ENCODE measurements at regions not wholly inside any gene's neighbourhood (a gene's known extent, or its start where the extent isn't known, plus 50 kb on each side); places are given as distances from the start of the nearest gene placed in this dataset.

- DNase-seq: no peak
- H3K4me3 Mint-ChIP-seq: no peak overlapping the region
- H3K9me3 Mint-ChIP-seq: peaks cover 0 to 3% (median 0%) of the 10 kb centered on the region in 6 donors
- H3K27ac Mint-ChIP-seq: no peak overlapping the region
- peaks cover 0 to 2% (median 0%) of the 10 kb centered on the region in 3 donors for H3K27me3 Mint-ChIP-seq (ENCODE audit: low read depth in 3 of 3)
- no peaks in the 10 kb centered on the region for H3K4me1 Mint-ChIP-seq
- no peaks in the 10 kb centered on the region for H3K36me3 Mint-ChIP-seq
Measured at GRCh38 chr17:72368191-72368590, 247.4 kb downstream of the SOX9 start.

GRCh38 chr17:72369366-72369765, 248.5 kb downstream of the SOX9 start:
- H3K4me3 Mint-ChIP-seq: no peak overlapping the region
- DNase-seq: no peak
- peaks cover 0 to 3% (median 0%) of the 10 kb centered on the region in 6 donors for H3K9me3 Mint-ChIP-seq
- H3K27ac Mint-ChIP-seq: no peak overlapping the region
- no peaks in the 10 kb centered on the region for H3K36me3 Mint-ChIP-seq
- no peaks in the 10 kb centered on the region for H3K4me1 Mint-ChIP-seq
- H3K27me3 Mint-ChIP-seq (ENCODE audit: low read depth in 3 of 3): peaks cover 0 to 2% (median 0%) of the 10 kb centered on the region in 3 donors

DNA sequence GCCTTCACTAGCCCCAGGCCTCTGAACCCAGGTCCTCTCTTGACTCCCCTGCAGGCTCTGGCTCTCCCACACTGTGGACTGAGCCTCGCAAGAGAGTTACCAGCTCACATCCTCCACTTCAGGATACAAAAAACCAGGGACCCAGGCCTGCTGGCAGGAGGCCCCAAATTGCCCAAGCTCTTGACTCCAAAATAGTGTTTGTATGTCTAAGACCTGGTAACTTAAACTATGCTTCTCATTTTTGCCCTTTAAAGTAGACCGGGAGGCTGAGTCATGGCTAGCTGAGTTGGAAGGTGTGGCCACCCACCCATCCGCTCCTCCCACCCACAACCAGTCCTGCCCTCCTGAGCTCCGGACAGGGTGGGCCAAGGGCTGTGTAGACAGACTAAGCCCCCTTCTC, 250.0 kb downstream of the SOX9 start:
- Mint-ChIP-seq H3K9me3 (peaks cover 0 to 2% (median 0%) of the 10 kb centered on the region in 6 donors), H3K4me3 (no peak overlapping the region), H3K36me3 (no peaks in the 10 kb centered on the region), H3K27me3 (ENCODE audit: low read depth in 3 of 3) (peaks cover 0 to 2% (median 0%) of the 10 kb centered on the region in 3 donors), H3K4me1 (no peaks in the 10 kb centered on the region), H3K27ac (no peak overlapping the region)
- DNase-seq: no peak

- Mint-ChIP-seq H3K4me3 (no peak overlapping the region), H3K27me3 (ENCODE audit: low read depth in 3 of 3) (peaks cover 0 to 2% (median 2%) of the 10 kb centered on the region in 3 donors), H3K27ac (no peak overlapping the region), H3K36me3 (no peaks in the 10 kb centered on the region), H3K4me1 (no peaks in the 10 kb centered on the region), H3K9me3 (peaks cover 0 to 5% (median 0%) of the 10 kb centered on the region in 6 donors)
- no peak for DNase-seq
Measured at GRCh38 chr17:72372185-72372584, 251.4 kb downstream of the SOX9 start.

- Mint-ChIP-seq H3K27me3 (ENCODE audit: low read depth in 3 of 3) (peaks cover 2 to 4% (median 3%) of the 10 kb centered on the region in 3 donors), H3K4me3 (no peak overlapping the region), H3K27ac (no peak overlapping the region), H3K9me3 (peaks cover 0 to 3% (median 0%) of the 10 kb centered on the region in 6 donors), H3K4me1 (no peaks in the 10 kb centered on the region), H3K36me3 (no peaks in the 10 kb centered on the region)
- DNase-seq: no peak
Measured at GRCh38 chr17:72373910-72374741, 253.3 kb downstream of the SOX9 start.

- Mint-ChIP-seq H3K4me1 (no peaks in the 10 kb centered on the region), H3K27me3 (ENCODE audit: low read depth in 3 of 3) (peaks cover 2 to 4% (median 3%) of the 10 kb centered on the region in 3 donors), H3K36me3 (no peaks in the 10 kb centered on the region), H3K4me3 (no peak overlapping the region), H3K9me3 (peaks cover 0 to 3% (median 0%) of the 10 kb centered on the region in 6 donors), H3K27ac (no peak overlapping the region)
- DNase-seq: no peak
Measured at GRCh38 chr17:72376526-72377345, 255.9 kb downstream of the SOX9 start.

DNA sequence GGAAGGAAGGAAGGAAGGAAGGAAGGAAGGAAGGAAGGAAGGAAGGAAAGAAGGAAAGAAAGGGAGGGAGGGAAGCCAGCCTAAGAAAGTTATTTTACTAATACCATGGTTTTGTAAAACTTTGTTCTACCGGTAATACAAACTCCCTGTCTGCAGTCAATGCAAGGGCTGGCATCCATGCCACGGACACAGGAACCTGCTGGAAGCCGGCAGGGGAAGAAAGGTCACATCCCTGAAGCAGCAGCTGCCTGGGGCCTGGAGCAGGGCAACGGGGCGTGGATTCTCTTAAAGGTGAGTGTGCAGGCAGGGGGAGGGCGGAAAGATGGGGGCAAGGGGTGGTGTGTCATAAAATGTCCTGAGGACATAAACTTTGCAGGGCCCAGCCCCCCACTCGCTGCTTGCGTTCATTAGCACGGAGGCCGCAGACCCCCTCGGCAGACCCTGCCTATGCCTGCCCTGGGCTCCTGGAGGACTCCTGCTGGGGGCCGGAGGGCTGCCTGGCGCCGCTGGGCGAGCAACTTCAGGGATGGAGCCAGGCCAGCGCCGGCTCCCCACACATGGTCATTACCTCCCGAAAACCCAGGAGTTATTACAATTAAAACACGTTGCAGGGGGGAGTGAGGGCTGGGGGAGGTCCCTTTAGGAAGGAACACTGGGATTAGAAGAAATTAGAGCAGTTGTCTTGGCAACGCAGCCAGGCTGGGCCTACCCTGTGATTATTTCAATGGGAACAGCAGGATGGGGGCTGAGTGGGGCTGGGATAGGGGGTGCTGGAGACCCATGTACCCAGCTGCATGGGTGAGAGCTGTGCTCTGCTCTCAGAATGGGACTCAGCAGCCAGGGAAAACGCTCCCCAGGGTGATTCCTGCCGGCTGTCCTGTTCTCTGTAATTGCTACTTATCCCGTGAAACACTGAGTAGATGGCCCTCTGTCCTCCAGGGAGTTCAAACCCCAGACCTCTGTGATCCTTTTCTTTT, 257.9 kb downstream of the SOX9 start:
- H3K4me3 Mint-ChIP-seq: no peak overlapping the region
- H3K9me3 Mint-ChIP-seq: peaks cover 0 to 3% (median 0%) of the 10 kb centered on the region in 6 donors
- no peak for DNase-seq
- H3K27ac Mint-ChIP-seq: no peak overlapping the region
- H3K4me1 Mint-ChIP-seq: no peaks in the 10 kb centered on the region
- peaks cover 4 to 8% (median 6%) of the 10 kb centered on the region in 3 donors for H3K27me3 Mint-ChIP-seq (ENCODE audit: low read depth in 3 of 3)
- H3K36me3 Mint-ChIP-seq: no peaks in the 10 kb centered on the region

- no peaks in the 10 kb centered on the region for H3K36me3 Mint-ChIP-seq
- peaks cover 4 to 8% (median 6%) of the 10 kb centered on the region in 3 donors for H3K27me3 Mint-ChIP-seq (ENCODE audit: low read depth in 3 of 3)
- H3K4me3 Mint-ChIP-seq: no peak overlapping the region
- no peaks in the 10 kb centered on the region for H3K4me1 Mint-ChIP-seq
- DNase-seq: no peak
- peaks cover 0 to 3% (median 0%) of the 10 kb centered on the region in 6 donors for H3K9me3 Mint-ChIP-seq
- no peak overlapping the region for H3K27ac Mint-ChIP-seq
Measured at GRCh38 chr17:72379516-72379915, 258.7 kb downstream of the SOX9 start.

- H3K4me1 Mint-ChIP-seq: no peaks in the 10 kb centered on the region
- no peak overlapping the region for H3K27ac Mint-ChIP-seq
- H3K4me3 Mint-ChIP-seq: no peak overlapping the region
- no peaks in the 10 kb centered on the region for H3K36me3 Mint-ChIP-seq
- DNase-seq: no peak
- H3K9me3 Mint-ChIP-seq: peaks cover 0 to 3% (median 0%) of the 10 kb centered on the region in 6 donors
- peaks cover 4 to 8% (median 6%) of the 10 kb centered on the region in 3 donors for H3K27me3 Mint-ChIP-seq (ENCODE audit: low read depth in 3 of 3)
Measured at GRCh38 chr17:72380120-72380519, 259.3 kb downstream of the SOX9 start.

DNA sequence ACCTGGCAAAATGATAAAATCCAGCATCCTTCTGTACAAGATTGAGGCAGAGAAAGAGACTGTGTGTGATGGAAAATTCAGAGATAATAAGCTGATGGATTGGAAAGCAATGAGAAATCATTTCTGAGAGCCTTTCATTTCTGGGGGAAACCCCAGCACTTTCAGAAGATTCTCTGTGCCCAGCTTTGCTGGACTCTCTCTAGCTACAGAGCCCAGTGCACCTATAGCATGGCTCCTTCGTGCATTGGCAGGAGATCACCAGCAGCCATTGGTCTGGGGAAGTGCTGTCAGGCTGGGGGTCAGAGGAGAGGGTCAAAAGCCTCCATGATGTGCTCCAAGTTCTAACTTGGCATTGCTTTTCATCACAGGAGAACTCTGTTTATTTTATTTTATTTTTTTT, 259.9 kb downstream of the SOX9 start:
- peaks cover 2 to 8% (median 6%) of the 10 kb centered on the region in 3 donors for H3K27me3 Mint-ChIP-seq (ENCODE audit: low read depth in 3 of 3)
- H3K9me3 Mint-ChIP-seq: peaks cover 0 to 3% (median 0%) of the 10 kb centered on the region in 6 donors

GRCh38 chr17:72381597-72382397, 261.0 kb downstream of the SOX9 start:
- H3K36me3 Mint-ChIP-seq: no peaks in the 10 kb centered on the region
- peaks cover 0 to 1% (median 0%) of the 10 kb centered on the region in 6 donors for H3K9me3 Mint-ChIP-seq
- no peaks in the 10 kb centered on the region for H3K4me1 Mint-ChIP-seq
- H3K4me3 Mint-ChIP-seq: no peak overlapping the region
- DNase-seq: no peak
- peaks cover 4 to 8% (median 6%) of the 10 kb centered on the region in 3 donors for H3K27me3 Mint-ChIP-seq (ENCODE audit: low read depth in 3 of 3)
- H3K27ac Mint-ChIP-seq: no peak overlapping the region

More for the DNA sequence above, 259.9 kb downstream of the SOX9 start:
- Mint-ChIP-seq H3K27ac (no peak overlapping the region), H3K36me3 (no peaks in the 10 kb centered on the region), H3K4me1 (no peaks in the 10 kb centered on the region), H3K4me3 (no peak overlapping the region)
- DNase-seq: no peak

GRCh38 chr17:72382971-72383722, 262.3 kb downstream of the SOX9 start:
- Mint-ChIP-seq H3K27ac (no peak overlapping the region), H3K36me3 (no peaks in the 10 kb centered on the region), H3K27me3 (ENCODE audit: low read depth in 3 of 3) (peaks cover 3 to 9% (median 6%) of the 10 kb centered on the region in 3 donors), H3K4me3 (no peak overlapping the region), H3K9me3 (no peaks in the 10 kb centered on the region), H3K4me1 (no peaks in the 10 kb centered on the region)
- no peak for DNase-seq
